Activated CD8-positive, alpha-beta memory T cell treated with anti-CD3 and anti-CD28 coated beads, Interleukin-2, amount 10 ng/mL, durations not matched to agents 7 days and 5 days (primary cell): ENCODE measurements at regions not wholly inside any gene's neighbourhood (a gene's known extent, or its start where the extent isn't known, plus 50 kb on each side); places are given as distances from the start of the nearest gene placed in this dataset.
"Not testable (repeated sequence)": the region's sequence is repeated elsewhere in the genome, so short reads cannot be mapped to it uniquely, and the experiment has no call there.

Experiments
- ATAC-seq: fragments of 150-1000 bp; cut with Tn5 transposase; one replicate; pipeline ENCODE4 v1.10.0; 2021; ENCODE audit warnings: moderate library complexity
- CTCF ChIA-PET: fragments of 350-600 bp; sonication (Branson Sonifier 250); formaldehyde crosslinking; loops from one replicate; lab custom pipeline; 2021; ENCODE audit warnings: antibody characterized with exemption; lab: Charles Lee
- DNase-seq: peaks from one replicate; pipeline ENCODE4 v3.0.0-alpha.2; 2020
- H3K27ac Mint-ChIP-seq: one replicate; pipeline ENCODE4 v1.8.0; 2021; ENCODE audit warnings: mild to moderate bottlenecking, mixed read lengths
- H3K27me3 Mint-ChIP-seq: one replicate; pipeline ENCODE4 v1.8.0; 2021; ENCODE audit warnings: mixed read lengths
- H3K36me3 Mint-ChIP-seq: one replicate; pipeline ENCODE4 v1.8.0; 2021; ENCODE audit warnings: mild to moderate bottlenecking, mixed read lengths
- H3K4me1 Mint-ChIP-seq: one replicate; pipeline ENCODE4 v1.8.0; 2021; ENCODE audit warnings: mixed read lengths
- H3K4me3 Mint-ChIP-seq: one replicate; pipeline ENCODE4 v1.8.0; 2021; ENCODE audit warnings: mild to moderate bottlenecking, moderate library complexity, mixed read lengths
- H3K9me3 Mint-ChIP-seq: one replicate; pipeline ENCODE4 v1.8.0; 2022; ENCODE audit warnings: low read depth, mixed read lengths

DNA sequence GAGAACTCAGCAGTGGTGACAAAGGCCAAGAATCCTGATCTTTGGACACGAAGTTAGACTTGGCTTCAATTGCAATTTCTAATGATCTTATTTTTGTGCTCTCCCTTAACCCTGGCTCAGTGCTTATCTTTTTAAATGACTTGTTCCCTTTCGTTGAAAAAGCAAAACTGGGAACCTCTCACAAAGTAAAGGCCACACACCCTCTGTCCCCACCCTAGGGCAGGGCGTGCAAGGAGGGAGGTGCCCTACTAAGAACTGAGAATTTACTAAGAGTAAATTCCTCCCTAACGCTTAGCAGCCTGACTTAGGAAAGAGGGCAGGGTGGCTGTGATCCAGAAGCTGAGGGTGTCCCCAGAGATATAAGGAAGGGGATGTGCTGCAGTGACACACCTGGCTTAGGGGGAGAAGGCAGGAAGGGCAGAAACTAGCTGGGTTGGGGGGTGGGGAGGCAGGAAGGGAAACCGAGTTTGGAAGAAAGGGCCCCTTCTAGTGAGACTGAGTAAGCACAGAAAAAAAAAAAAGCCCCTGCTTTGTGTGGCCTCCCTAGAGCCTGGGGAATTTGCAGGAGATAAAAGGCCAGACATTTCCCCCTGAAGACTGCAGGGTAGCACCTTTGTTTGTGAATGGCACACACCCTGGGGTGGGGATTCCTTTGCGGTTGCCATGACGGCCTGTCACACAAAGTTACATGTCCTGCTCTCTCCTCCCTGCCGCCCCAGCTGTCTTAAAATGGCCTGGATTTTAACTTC lies 435.1 kb downstream of the EFNB2 start:
- ATAC-seq (no peak), DNase-seq (no peak)
- Mint-ChIP-seq H3K4me1 (no peaks in the 10 kb centered on the region), H3K36me3 (no peaks in the 10 kb centered on the region), H3K9me3 (no peaks in the 10 kb centered on the region), H3K27me3 (no peaks in the 10 kb centered on the region), H3K27ac (no peak overlapping the region), H3K4me3 (no peak overlapping the region)
- CTCF ChIA-PET, result no interaction called here

DNA sequence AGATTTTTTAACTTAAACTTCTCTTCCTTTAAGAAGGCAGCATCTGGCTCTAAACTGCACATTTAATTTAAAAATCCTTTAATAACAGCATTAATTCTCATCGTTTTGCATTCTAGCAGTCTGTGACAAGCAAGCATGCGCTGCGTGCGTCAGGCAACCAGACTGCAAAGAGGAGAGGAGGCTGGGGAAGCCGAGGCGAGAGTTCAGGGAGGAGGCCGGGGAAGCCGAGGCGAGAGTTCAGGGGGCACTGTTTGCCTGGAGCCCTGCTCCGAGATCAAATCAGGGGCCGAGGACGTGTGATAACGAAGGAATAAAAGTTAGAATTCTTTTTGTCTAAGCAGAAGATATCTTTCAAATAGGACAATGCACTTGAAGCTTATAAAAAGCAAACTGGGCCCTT lies 435.7 kb downstream of the EFNB2 start:
- DNase-seq, result no peak
- no peaks in the 10 kb centered on the region for H3K9me3 Mint-ChIP-seq
- no peak for ATAC-seq
- no peaks in the 10 kb centered on the region for H3K36me3 Mint-ChIP-seq
- no peak overlapping the region for H3K27ac Mint-ChIP-seq
- no peak overlapping the region for H3K4me3 Mint-ChIP-seq
- H3K4me1 Mint-ChIP-seq, result no peaks in the 10 kb centered on the region
- CTCF ChIA-PET, result no interaction called here
- H3K27me3 Mint-ChIP-seq, result no peaks in the 10 kb centered on the region

DNA sequence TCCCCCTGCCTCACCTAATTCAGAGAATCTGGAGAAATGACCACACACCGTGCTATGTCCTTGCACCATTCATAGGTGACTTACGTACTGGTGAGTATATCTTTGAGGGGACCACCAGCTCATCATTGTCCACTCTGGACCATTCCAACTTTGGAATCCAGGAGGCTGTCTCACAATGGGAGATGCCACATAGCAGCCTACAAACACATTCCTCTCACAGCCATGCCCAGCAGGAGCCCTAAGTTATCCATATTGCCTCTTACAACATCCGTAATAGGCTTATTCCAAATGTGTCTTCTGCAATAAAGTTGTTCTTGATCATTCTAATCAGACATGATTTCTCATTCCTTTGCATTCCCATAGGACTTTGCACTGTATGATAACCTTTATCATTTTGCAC lies 436.7 kb downstream of the EFNB2 start:
- Mint-ChIP-seq H3K27ac (no peak overlapping the region), H3K36me3 (no peaks in the 10 kb centered on the region), H3K27me3 (no peaks in the 10 kb centered on the region), H3K4me1 (no peaks in the 10 kb centered on the region), H3K9me3 (no peaks in the 10 kb centered on the region), H3K4me3 (no peak overlapping the region)
- ATAC-seq, result no peak
- no peak for DNase-seq
- CTCF ChIA-PET, result no interaction called here

DNA sequence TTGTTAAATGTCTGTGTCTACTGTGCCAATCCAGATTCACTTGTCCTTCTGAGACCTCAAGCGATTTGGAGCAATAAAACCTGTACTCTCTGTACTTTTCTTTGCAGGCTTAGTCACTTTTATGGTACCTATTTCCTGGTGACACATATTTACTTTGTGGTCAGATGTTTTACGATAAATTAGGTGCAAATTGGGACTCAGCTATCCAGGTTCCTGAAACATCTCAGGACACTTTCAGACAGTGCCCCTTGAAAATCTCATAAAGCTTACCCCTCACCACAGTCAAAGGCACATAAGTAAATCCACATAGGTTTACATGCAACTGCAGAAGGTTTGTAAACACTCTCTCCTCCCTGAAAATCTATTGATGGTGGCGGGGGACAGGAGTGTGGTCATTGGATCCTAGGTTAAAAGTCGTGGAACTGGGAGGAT lies 438.8 kb downstream of the EFNB2 start:
- CTCF ChIA-PET, result no interaction called here
- Mint-ChIP-seq H3K36me3 (no peaks in the 10 kb centered on the region), H3K27me3 (no peaks in the 10 kb centered on the region), H3K9me3 (no peaks in the 10 kb centered on the region), H3K4me1 (no peaks in the 10 kb centered on the region), H3K27ac (no peak overlapping the region), H3K4me3 (no peak overlapping the region)
- no peak for ATAC-seq
- DNase-seq, result no peak

DNA sequence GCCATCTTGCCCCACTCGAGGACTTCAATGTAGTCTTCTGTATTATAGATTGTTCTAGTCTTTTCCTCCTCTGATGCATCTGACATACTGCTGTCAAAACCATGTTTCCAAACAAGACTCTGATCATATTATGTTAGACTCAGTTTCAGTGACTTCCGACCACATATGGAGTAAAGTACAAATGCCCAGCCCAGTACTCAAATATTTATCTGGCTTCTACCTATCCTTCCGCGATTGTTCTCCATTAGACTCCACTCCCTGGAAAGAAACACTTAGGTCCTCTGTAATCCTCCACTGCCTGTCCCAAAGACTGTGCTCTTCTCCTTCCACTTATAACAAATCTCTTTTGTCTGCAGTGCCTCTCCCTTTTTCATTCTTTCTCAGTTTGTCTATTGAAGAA lies 439.5 kb downstream of the EFNB2 start:
- no peak for DNase-seq
- CTCF ChIA-PET, result no interaction called here
- no peak for ATAC-seq
- H3K27me3 Mint-ChIP-seq, result no peaks in the 10 kb centered on the region
- H3K36me3 Mint-ChIP-seq, result no peaks in the 10 kb centered on the region
- H3K4me1 Mint-ChIP-seq, result no peaks in the 10 kb centered on the region
- no peaks in the 10 kb centered on the region for H3K9me3 Mint-ChIP-seq
- no peak overlapping the region for H3K4me3 Mint-ChIP-seq
- no peak overlapping the region for H3K27ac Mint-ChIP-seq

DNA sequence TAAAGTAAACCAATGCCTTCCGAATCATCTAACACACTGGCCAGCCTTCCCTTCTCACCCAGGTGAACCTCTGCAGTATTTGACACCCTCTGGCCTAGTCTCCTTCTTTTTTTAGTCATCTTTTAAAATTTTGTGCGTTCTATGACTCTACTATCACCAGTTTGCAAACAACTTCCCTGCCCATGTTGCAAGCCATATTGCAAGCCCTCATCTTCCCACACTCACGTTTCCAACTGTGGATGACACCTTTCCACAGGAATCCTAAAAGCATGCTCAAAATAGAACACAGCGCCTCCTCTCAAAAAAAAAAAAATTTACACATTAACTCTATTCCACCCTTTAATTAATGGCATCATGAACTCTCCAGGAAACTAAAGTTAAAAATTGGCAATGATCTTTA lies 440.1 kb downstream of the EFNB2 start:
- Mint-ChIP-seq H3K36me3 (no peaks in the 10 kb centered on the region), H3K27ac (no peak overlapping the region), H3K4me1 (no peaks in the 10 kb centered on the region), H3K4me3 (no peak overlapping the region), H3K27me3 (no peaks in the 10 kb centered on the region), H3K9me3 (no peaks in the 10 kb centered on the region)
- DNase-seq (no peak), ATAC-seq (no peak)
- CTCF ChIA-PET, result no interaction called here

DNA sequence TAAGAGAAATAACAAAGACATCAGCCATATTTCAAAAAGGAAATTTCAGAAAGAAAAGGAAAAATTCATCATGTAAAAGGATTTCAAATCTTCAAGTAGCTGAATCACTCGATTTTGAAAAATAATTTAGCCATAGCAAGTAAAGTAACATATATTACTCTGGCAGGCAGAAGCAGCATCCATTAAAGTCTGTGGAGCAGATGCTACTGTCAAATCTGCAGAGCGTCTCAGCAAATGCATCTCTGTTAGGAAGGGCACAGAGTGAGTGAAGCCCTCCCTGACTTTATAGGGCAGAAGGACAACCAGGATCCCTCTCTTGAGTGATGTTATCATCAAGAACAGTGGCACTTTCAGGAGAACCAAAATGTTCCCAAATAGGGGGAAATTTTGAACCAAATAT lies 445.5 kb downstream of the EFNB2 start:
- no peaks in the 10 kb centered on the region for H3K27me3 Mint-ChIP-seq
- no peak overlapping the region for H3K27ac Mint-ChIP-seq
- no peak overlapping the region for H3K4me3 Mint-ChIP-seq
- ATAC-seq (no peak), DNase-seq (no peak)
- H3K4me1 Mint-ChIP-seq, result no peaks in the 10 kb centered on the region
- no peaks in the 10 kb centered on the region for H3K36me3 Mint-ChIP-seq
- CTCF ChIA-PET, result no interaction called here
- no peaks in the 10 kb centered on the region for H3K9me3 Mint-ChIP-seq

DNA sequence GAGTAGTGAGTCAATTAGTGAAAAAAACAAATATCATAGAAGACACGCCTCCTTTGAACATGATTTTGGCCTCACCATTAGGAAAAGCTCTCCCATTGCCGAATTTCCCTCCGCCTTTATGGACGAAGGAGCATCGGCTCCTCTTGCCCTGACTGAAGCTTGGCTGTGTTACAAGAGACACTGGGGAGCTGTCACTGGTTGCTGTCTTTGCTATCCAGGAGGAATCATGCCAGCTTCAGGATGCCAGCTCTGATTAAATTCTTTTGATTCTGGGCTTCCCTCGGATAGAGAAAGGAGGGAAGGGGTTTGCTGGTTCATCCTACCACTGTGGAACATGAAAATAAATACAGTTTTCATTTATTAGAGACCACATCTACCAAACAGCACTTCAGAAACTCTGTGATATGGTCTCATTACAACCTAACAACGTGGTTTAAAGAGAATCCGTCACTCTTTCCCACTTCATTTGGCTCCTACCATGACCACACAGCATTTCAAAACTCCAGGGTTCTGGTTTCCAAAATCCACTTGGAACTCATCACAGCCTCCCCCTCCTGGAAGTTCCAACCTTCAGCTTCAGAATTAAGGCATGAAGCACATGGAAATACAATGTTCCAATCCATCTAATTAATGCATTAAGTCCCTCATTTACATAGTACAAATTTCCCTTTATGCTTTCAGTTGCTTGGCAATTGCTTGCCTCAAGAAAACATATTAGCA lies 446.0 kb downstream of the EFNB2 start:
- no peak overlapping the region for H3K4me3 Mint-ChIP-seq
- ATAC-seq, result no peak
- DNase-seq, result no peak
- H3K27ac Mint-ChIP-seq, result no peak overlapping the region
- H3K9me3 Mint-ChIP-seq, result no peaks in the 10 kb centered on the region
- CTCF ChIA-PET, result no interaction called here
- H3K36me3 Mint-ChIP-seq, result no peaks in the 10 kb centered on the region
- no peaks in the 10 kb centered on the region for H3K4me1 Mint-ChIP-seq
- no peaks in the 10 kb centered on the region for H3K27me3 Mint-ChIP-seq

DNA sequence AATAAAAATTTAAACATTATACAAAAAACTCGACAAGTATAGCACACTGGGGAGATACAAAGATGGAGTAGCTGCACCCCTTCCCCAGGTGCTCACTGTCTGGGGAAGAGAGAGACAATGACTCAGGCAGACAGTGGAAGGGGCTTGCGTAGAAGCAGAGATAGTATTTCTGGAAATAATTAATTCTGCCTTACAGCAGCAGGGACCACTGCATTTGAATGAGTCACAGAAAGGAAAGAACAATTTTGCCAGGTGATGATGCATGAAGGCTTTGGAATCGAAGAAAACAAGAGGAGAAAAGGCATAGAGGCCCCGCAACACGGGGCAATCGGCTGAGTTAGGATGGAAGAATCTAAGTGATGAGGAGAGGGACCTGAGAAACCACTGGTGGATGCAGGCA lies 447.4 kb downstream of the EFNB2 start:
- no peak overlapping the region for H3K27ac Mint-ChIP-seq
- no peaks in the 10 kb centered on the region for H3K27me3 Mint-ChIP-seq
- no peak overlapping the region for H3K4me3 Mint-ChIP-seq
- CTCF ChIA-PET, result no interaction called here
- no peaks in the 10 kb centered on the region for H3K4me1 Mint-ChIP-seq
- H3K9me3 Mint-ChIP-seq, result no peaks in the 10 kb centered on the region
- H3K36me3 Mint-ChIP-seq, result no peaks in the 10 kb centered on the region
- DNase-seq, result no peak
- no peak for ATAC-seq

DNA sequence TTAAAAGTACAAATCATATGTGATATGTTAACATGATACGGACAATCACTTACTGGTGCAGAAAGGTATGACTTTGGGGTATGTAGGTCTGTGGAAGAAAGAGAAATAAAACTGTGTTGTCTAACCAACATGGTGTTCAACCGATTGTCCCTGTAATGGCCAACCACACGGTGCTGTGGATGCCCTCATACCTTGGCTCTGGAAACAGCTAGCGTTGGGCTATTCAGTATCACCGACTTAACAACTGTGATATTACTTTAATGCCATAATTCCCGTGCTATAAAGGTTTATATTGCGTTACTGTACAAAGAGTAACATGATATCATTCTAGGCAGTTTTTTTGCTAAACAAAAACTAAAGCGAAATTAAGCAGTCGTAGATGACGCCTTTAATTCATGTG lies 448.3 kb downstream of the EFNB2 start:
- no peak for DNase-seq
- H3K36me3 Mint-ChIP-seq, result no peaks in the 10 kb centered on the region
- H3K27me3 Mint-ChIP-seq, result no peaks in the 10 kb centered on the region
- CTCF ChIA-PET, result no interaction called here
- no peak for ATAC-seq
- no peaks in the 10 kb centered on the region for H3K4me1 Mint-ChIP-seq
- H3K4me3 Mint-ChIP-seq, result no peak overlapping the region
- H3K9me3 Mint-ChIP-seq, result no peaks in the 10 kb centered on the region
- no peak overlapping the region for H3K27ac Mint-ChIP-seq

DNA sequence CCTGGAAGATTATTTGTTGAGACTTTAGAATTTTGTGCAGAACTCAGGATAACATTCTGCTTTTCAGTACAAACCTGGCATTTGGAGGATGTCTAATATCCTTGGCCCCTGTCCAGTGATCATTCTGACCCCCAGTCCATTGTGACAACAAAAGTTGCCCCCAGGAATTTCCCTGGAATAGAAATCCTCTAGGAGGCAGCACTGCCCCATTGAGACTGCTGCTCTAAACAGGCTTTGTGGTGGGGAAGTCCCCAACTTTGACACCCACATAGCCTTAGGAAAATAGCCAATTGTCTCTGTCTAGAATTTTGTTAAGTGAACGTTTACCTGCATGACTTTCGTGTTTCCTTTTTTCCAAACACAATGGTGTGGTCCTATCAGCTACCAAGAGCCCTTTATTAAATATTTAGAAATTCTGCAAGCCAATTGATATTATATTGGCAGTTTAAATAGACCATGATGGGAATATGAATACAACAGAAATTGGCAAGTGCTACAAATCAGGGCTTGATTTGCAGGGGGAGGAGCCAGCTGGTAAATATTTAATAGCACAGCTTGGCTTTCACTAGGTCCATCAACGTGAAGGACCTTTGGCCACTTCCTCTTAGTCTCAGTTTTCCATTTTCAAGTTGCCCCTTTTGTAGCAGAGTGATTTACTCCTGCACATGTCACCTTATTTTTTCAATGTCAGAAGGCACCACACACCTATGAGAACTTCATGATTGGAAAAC lies 451.7 kb downstream of the EFNB2 start:
- no peaks in the 10 kb centered on the region for H3K36me3 Mint-ChIP-seq
- H3K27ac Mint-ChIP-seq, result no peak overlapping the region
- no peak overlapping the region for H3K4me3 Mint-ChIP-seq
- H3K9me3 Mint-ChIP-seq, result no peaks in the 10 kb centered on the region
- CTCF ChIA-PET, result interaction anchor here (0.6 kb wide), 1 partner anchor 318 kb away, joined by 3 read pairs; no protein-coding TSS in a partner anchor
- H3K27me3 Mint-ChIP-seq, result no peaks in the 10 kb centered on the region
- no peak for ATAC-seq
- H3K4me1 Mint-ChIP-seq, result no peaks in the 10 kb centered on the region
- DNase-seq, result no peak

DNA sequence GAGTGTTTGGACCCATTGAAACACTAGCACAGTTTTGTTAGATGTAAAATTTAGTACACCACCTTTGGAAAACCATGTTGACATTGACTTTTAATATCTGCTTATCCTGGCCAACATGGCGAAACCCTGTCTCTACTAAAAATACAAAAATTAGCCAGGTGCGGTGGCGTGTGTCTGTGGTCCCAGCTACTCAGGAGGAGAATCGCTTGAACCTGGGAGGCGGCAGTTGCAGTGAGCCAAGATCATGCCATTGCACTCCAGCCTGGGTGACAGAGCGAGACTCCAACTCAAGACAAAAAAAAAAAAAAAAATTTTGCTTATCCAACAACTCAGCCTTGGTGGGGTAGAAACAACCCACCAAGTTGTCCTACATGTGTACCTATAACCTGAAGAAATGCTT lies 454.2 kb downstream of the EFNB2 start:
- H3K27me3 Mint-ChIP-seq, result not testable (repeated sequence)

DNA sequence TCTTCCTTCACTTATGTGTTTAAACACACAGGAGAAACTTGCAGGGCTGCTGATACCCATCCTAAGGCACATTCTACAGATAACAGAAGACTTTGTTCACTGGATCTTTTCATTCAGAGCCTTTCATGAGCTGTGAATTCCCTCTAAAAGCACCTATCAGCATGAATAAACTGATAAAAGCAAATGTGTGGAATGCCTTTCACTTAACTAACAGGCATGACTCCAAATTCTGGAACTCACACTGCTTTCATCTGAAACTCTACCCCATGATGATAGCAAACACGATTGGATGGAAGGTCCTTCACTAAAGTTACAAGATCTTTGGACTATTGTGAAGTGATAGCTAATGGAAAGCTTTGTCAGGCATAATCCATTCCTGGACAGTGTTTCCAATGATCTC lies 457.3 kb downstream of the EFNB2 start:
- CTCF ChIA-PET, result no interaction called here
- Mint-ChIP-seq H3K36me3 (no peaks in the 10 kb centered on the region), H3K4me1 (no peaks in the 10 kb centered on the region), H3K9me3 (no peaks in the 10 kb centered on the region), H3K4me3 (no peak overlapping the region), H3K27ac (no peak overlapping the region), H3K27me3 (no peaks in the 10 kb centered on the region)
- no peak for ATAC-seq
- no peak for DNase-seq

More for the DNA sequence above, 454.2 kb downstream of the EFNB2 start:
- H3K9me3 Mint-ChIP-seq, H3K4me1 Mint-ChIP-seq, ATAC-seq, H3K36me3 Mint-ChIP-seq, DNase-seq, H3K27ac Mint-ChIP-seq, H3K4me3 Mint-ChIP-seq: not testable (repeated sequence)
- CTCF ChIA-PET, result interaction anchor here (0.6 kb wide), 1 partner anchor 575 kb away, joined by 4 read pairs; no protein-coding TSS in a partner anchor

DNA sequence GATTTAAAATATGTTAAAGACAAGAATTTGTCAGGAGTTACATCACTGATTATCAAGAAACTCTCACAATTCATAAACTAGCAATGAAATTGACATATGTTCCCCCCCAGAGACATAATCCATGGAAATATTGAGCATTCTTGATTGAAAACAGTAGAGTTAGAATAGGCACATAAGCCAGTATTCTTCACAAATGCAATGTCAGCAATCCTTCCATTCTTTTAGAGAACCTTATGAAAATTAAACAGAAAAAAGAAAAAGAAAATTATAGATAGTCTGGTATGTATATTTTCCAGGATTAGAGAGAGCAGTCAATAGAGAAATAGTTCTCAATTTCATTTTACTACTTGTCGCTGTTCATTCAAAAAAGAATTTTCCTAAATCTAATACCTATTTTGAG lies 458.4 kb downstream of the EFNB2 start:
- H3K4me3 Mint-ChIP-seq, result no peak overlapping the region
- ATAC-seq (no peak), DNase-seq (no peak)
- no peaks in the 10 kb centered on the region for H3K36me3 Mint-ChIP-seq
- H3K4me1 Mint-ChIP-seq, result no peaks in the 10 kb centered on the region
- CTCF ChIA-PET, result no interaction called here
- H3K9me3 Mint-ChIP-seq, result no peaks in the 10 kb centered on the region
- no peak overlapping the region for H3K27ac Mint-ChIP-seq
- H3K27me3 Mint-ChIP-seq, result no peaks in the 10 kb centered on the region
